Coronary artery (tissue), 2 donors: ENCODE measurements at regions not wholly inside any gene's neighbourhood (a gene's known extent, or its start where the extent isn't known, plus 50 kb on each side); places are given as distances from the start of the nearest gene placed in this dataset.

Experiments
- DNase-seq: peaks from one replicate; pipeline ENCODE4 v3.0.0-alpha.2; 2017; ENCODE audit warnings: low spot score
- H3K27ac ChIP-seq, 2 donors: fragments of 200-600 bp; sonication (generic); one replicate each; pipeline ENCODE4 v1.5.1; 2016 to 2019
- H3K4me3 ChIP-seq: fragments of 200-600 bp; sonication (generic); 2 replicates; pipeline ENCODE4 v1.5.1; 2016; ENCODE audit warnings: mild to moderate bottlenecking, moderate library complexity
- TF ChIP-seq, protein P1 (sequence below): fragments of 200-600 bp; sonication (generic); IDR thresholded peaks from one replicate; pipeline ENCODE4 v1.5.1; 2019; ENCODE audit warnings: antibody characterized with exemption

DNA sequence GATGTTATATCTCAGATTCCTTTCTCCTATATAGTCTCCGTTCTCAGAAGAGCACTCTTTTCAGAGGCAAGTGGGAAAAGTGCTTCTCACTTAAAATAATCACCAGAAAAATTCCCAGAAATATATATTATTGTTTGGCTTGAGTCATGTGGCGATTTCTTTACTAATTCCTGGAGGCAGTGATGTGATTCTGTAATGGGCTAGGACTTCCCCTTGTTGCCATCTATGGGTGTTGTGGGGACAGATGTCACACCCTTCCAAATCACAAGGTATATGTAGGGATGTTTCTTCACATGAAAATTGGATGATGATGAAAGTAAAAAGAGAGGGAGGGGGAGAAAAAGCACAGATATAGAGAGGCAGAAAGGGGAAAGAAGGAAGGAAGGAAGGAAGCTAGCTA, 553.4 kb downstream of the PPP4R3C start:
- no peak overlapping the region for H3K4me3 ChIP-seq
- TF ChIP-seq, protein P1, sequence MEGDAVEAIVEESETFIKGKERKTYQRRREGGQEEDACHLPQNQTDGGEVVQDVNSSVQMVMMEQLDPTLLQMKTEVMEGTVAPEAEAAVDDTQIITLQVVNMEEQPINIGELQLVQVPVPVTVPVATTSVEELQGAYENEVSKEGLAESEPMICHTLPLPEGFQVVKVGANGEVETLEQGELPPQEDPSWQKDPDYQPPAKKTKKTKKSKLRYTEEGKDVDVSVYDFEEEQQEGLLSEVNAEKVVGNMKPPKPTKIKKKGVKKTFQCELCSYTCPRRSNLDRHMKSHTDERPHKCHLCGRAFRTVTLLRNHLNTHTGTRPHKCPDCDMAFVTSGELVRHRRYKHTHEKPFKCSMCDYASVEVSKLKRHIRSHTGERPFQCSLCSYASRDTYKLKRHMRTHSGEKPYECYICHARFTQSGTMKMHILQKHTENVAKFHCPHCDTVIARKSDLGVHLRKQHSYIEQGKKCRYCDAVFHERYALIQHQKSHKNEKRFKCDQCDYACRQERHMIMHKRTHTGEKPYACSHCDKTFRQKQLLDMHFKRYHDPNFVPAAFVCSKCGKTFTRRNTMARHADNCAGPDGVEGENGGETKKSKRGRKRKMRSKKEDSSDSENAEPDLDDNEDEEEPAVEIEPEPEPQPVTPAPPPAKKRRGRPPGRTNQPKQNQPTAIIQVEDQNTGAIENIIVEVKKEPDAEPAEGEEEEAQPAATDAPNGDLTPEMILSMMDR = no peak
- DNase-seq = no peak

DNA sequence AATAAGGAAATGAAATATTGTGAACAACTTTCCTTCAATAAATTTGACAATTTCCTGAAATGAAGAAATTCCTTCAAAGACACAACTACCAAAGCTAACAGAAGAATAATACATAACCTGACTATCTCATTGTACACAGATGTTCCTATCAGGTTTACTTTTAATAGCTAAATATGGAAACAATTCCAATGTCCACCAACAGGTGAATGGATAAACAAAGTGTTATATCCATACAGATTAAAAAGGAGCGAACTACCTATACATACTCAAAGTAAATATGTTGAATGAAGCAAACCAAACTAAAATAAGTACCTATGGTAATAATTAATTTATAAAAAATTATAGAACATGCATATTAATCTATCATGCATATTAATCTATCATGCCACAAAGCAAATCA, 554.9 kb downstream of the PPP4R3C start:
- DNase-seq = no peak
- Histone ChIP-seq H3K4me3 (no peak overlapping the region), H3K27ac (no peak overlapping the region)
- TF ChIP-seq, protein P1 = no peak

More for the DNA sequence above, 553.4 kb downstream of the PPP4R3C start:
- no peak overlapping the region for H3K27ac ChIP-seq

DNA sequence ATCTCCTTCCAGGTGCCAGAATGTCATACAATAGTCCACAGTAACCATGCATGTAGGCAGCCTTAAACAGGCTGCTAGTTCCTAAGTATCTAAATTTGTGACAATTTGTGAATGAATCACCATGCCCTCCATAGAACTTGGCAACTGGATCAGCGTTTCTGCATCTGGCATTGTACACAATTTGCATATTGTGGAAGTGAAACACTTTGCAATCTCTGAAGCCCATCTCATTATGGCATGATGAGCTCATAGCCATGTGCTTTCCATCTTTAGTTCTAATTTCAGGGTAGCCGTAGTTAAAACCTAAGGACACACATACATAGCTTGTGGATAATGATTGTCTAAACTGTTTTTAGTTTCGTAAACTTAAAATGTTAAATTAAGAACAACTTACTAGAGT, 573.6 kb downstream of the PPP4R3C start:
- H3K27ac ChIP-seq = no peak overlapping the region
- no peak overlapping the region for H3K4me3 ChIP-seq
- DNase-seq = no peak
- TF ChIP-seq, protein P1 = no peak

DNA sequence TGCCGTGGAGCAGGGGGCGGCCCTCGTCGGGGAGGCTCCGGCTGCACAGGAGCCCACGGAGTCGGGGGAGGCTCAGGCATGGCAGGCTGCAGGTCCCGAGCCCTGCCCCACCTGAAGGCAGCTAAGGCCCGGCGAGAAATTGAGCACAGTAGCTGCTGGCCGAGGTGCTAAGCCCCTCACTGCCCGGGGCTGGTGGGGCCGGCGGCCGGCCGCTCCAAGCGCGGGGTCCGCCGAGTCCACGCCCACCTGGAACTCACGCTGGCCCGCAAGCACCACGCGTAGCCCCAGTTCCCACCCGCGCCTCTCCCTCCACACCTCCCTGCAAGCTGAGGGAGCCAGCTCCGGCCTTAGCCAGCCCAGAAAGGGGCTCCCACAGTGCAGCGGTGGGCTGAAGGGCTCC, 589.4 kb downstream of the PPP4R3C start:
- H3K27ac ChIP-seq = no peak overlapping the region
- no peak for DNase-seq
- H3K4me3 ChIP-seq = no peak overlapping the region
- TF ChIP-seq, protein P1 = no peak

DNA sequence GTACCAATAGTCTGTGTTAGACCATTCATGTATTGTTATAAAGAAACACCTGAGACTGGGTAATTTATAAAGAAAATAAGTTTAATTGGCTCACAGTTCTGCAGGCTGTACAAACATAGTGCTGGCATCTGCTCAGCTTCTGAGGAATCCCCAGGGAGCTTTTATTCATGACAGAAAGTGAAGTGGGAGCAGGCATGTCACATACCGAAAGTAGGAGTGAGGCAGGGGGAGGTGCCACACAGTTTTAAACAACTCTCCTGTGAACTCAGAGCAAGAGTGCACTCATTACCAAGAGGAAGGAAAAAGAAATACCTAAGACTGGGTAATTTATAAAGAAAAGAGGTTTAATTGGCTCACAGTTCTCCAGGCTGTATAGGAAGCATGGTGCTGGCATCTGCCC, 591.2 kb downstream of the PPP4R3C start:
- no peak overlapping the region for H3K4me3 ChIP-seq
- TF ChIP-seq, protein P1 = no peak
- no peak for DNase-seq
- no peak overlapping the region for H3K27ac ChIP-seq

DNA sequence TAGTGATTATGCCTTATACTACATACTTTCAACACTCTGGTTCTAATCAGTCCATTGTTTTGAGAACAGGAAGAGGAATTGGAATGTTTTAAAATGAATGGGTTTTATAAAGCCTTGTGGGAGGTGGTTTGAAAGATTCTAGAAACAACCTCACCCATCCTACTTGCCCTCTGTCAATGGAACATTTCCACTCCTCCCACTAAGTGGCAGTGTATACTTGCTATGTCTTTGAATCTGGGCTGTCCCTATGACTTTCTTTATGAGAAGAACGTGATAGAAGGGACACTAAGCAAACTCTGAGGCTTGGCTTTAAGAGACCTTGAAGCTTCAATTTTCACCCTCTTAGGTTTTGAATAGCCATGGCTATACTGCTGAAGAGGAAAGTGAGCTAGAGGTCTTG, 611.2 kb downstream of the PPP4R3C start:
- TF ChIP-seq, protein P1 = no peak
- no peak for DNase-seq
- no peak overlapping the region for H3K4me3 ChIP-seq
- H3K27ac ChIP-seq = no peak overlapping the region

DNA sequence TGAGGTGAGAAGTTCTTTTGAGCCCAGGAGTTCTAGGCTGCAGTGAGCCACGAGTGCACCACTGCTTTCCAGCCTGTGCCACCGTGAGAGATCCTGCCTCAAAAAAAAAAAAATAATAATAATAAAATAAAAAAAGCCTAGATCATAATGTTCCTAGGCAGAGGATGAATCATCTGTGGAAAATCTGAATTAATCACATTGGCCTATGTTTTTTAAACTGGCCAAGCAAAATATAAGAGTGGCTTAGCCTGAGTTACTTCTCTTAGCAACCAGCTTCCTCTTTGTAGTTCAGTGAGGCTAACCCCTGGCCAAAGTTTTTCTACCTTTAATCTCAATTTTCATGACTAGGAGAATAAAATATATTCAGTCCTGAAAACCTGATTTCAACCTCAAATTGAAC, 614.6 kb downstream of the PPP4R3C start:
- TF ChIP-seq, protein P1 = no peak
- no peak overlapping the region for H3K4me3 ChIP-seq
- no peak overlapping the region for H3K27ac ChIP-seq
- no peak for DNase-seq
